Keratinocyte (primary cell): ENCODE measurements at regions not wholly inside any gene's neighbourhood (a gene's known extent, or its start where the extent isn't known, plus 50 kb on each side); places are given as distances from the start of the nearest gene placed in this dataset.

ENCODE experiments used
- DNase-seq: peaks from one replicate; pipeline ENCODE4 v3.0.0-alpha.2; 2011; ENCODE audit warnings: low read depth, missing footprints, low spot score
- FAIRE-seq: peaks from 2 replicates; lab custom pipeline; 2011; peaks lifted over from hg19 to GRCh38; lab: Jason Lieb, UNC
- H2AFZ ChIP-seq: 2 replicates; pipeline ENCODE4 v1.6.0; 2012; ENCODE audit warnings: low read length, control low read depth, inconsistent platforms; ENCODE audit not compliant: control insufficient read depth
- H3K27ac ChIP-seq: 2 replicates; pipeline ENCODE4 v1.5.1; 2011; ENCODE audit warnings: low read length; ENCODE audit not compliant: control insufficient read depth, insufficient read depth
- H3K27me3 ChIP-seq: 3 replicates; pipeline ENCODE4 v1.6.0; 2011; ENCODE audit warnings: low read length; ENCODE audit not compliant: control insufficient read depth, insufficient read depth; ENCODE audit errors: extremely low read depth
- H3K36me3 ChIP-seq, 2 experiments: 2 replicates in 1 of 2; 3 replicates in 1 of 2; pipeline ENCODE4 v1.5.1; 2011; ENCODE audit warnings: low read length in 2 of 2, mild to moderate bottlenecking in 1 of 2; ENCODE audit not compliant: control insufficient read depth in 2 of 2, insufficient read depth in 2 of 2; ENCODE audit errors: extremely low read depth in 1 of 2
- H3K4me1 ChIP-seq: 3 replicates; pipeline ENCODE4 v1.5.1; 2011; ENCODE audit warnings: low read length; ENCODE audit not compliant: control insufficient read depth, insufficient read depth; ENCODE audit errors: extremely low read depth
- H3K4me2 ChIP-seq: 3 replicates; pipeline ENCODE4 v1.6.0; 2011; ENCODE audit warnings: low read depth, low read length; ENCODE audit not compliant: control insufficient read depth, insufficient read depth; ENCODE audit errors: extremely low read depth
- H3K4me3 ChIP-seq, 3 experiments: fragments of 200-600 bp in 1 of 3; sonication (generic) in 1 of 3; 2 replicates in 2 of 3; 3 replicates in 1 of 3; pipeline ENCODE4 v1.5.1; 2011 to 2016; ENCODE audit warnings: low read length in 3 of 3, mild to moderate bottlenecking in 3 of 3, control low read depth in 2 of 3, inconsistent platforms in 1 of 3, low read depth in 1 of 3, mixed read lengths in 1 of 3, mixed run types in 1 of 3, moderate library complexity in 1 of 3; ENCODE audit not compliant: control insufficient read depth in 2 of 3, insufficient read depth in 2 of 3; ENCODE audit errors: extremely low read depth in 1 of 3
- H3K79me2 ChIP-seq: 2 replicates; pipeline ENCODE4 v1.6.0; 2012; ENCODE audit warnings: low read length; ENCODE audit not compliant: control insufficient read depth, insufficient read depth
- H3K9ac ChIP-seq: 3 replicates; pipeline ENCODE4 v1.6.0; 2011; ENCODE audit warnings: low read length; ENCODE audit not compliant: control insufficient read depth, insufficient read depth; ENCODE audit errors: extremely low read depth
- H3K9me1 ChIP-seq: 3 replicates; pipeline ENCODE4 v1.6.0; 2011; ENCODE audit warnings: low read length; ENCODE audit not compliant: control insufficient read depth, insufficient read depth; ENCODE audit errors: extremely low read depth
- H3K9me3 ChIP-seq: 2 replicates; pipeline ENCODE4 v1.5.1; 2012; ENCODE audit warnings: low read depth, low read length; ENCODE audit not compliant: control insufficient read depth
- H4K20me1 ChIP-seq: 3 replicates; pipeline ENCODE4 v1.6.0; 2011; ENCODE audit warnings: low read length; ENCODE audit not compliant: control insufficient read depth, insufficient read depth; ENCODE audit errors: extremely low read depth
- CTCF ChIP-seq, 3 experiments: IDR thresholded peaks in 1 of 3; conservative IDR thresholded peaks in 1 of 3; optimal IDR thresholded peaks in 1 of 3; 2 replicates in 2 of 3; 3 replicates in 1 of 3; pipeline versions ENCODE3 to v1.5.1; 2011; ENCODE audit warnings: low read length in 3 of 3, mild to moderate bottlenecking in 3 of 3, moderate library complexity in 2 of 3, control low read depth in 1 of 3, inconsistent platforms in 1 of 3; ENCODE audit not compliant: insufficient read depth in 2 of 3; ENCODE audit errors: extremely low read depth in 1 of 3
- EZH2 ChIP-seq: IDR thresholded peaks from one replicate; pipeline ENCODE4 v1.6.1; 2012; ENCODE audit warnings: inconsistent platforms, mild to moderate bottlenecking, low read length, moderate library complexity
- dilution Hi-C: fragments of 300-500 bp; cut with MboI; formaldehyde crosslinking; loops from one replicate; pipeline ENCODE4 v1.7.0; 2020; ENCODE audit warnings: low sequenced_read_pairs; ENCODE audit not compliant: extremely low pct_ligation_motif_present

- H3K9me1 ChIP-seq = no peaks in the 10 kb centered on the region
- no peak overlapping the region for H3K9ac ChIP-seq
- no peak overlapping the region for H2AFZ ChIP-seq
- DNase-seq = no peak
- H3K79me2 ChIP-seq = no peaks in the 10 kb centered on the region
- no peak for TF ChIP-seq CTCF (optimal IDR thresholded peaks at IDR 0.05 in 1 of 3, IDR thresholded peaks at IDR 0.05 in 1 of 3, conservative IDR thresholded peaks at IDR 0.05 in 1 of 3; ENCODE audit: extremely low read depth in 1 of 3, insufficient read depth in 2 of 3, low read length in 3 of 3)
- no peak for TF ChIP-seq EZH2
- no peak for FAIRE-seq
- H3K9me3 ChIP-seq = no peaks in the 10 kb centered on the region
- H3K36me3 ChIP-seq = no peaks in the 10 kb centered on the region
- H4K20me1 ChIP-seq = no peaks in the 10 kb centered on the region
- H3K4me1 ChIP-seq = peaks cover 4% of the 10 kb centered on the region
- peaks cover 20% of the 10 kb centered on the region for H3K27me3 ChIP-seq
- no peak overlapping the region for H3K27ac ChIP-seq
- dilution Hi-C loops = no loop called here
- H3K4me2 ChIP-seq = no peak overlapping the region
- H3K4me3 ChIP-seq = no peak overlapping the region
Measured at GRCh38 chr20:56979125-56979524, 287.3 kb downstream of the BMP7 start.

- H3K9me1 ChIP-seq = no peaks in the 10 kb centered on the region
- FAIRE-seq = no peak
Measured at GRCh38 chr20:56981301-56981700, 285.1 kb downstream of the BMP7 start.

More at GRCh38 chr20:56981301-56981700, 285.1 kb downstream of the BMP7 start:
- no peak overlapping the region for H3K4me3 ChIP-seq
- no peaks in the 10 kb centered on the region for H3K36me3 ChIP-seq
- no peaks in the 10 kb centered on the region for H3K9me3 ChIP-seq
- DNase-seq = no peak
- no peak overlapping the region for H2AFZ ChIP-seq
- no peak overlapping the region for H3K27ac ChIP-seq
- dilution Hi-C loops = no loop called here
- H3K27me3 ChIP-seq = peaks cover 3% of the 10 kb centered on the region
- H3K9ac ChIP-seq = no peak overlapping the region
- H3K4me1 ChIP-seq = no peaks in the 10 kb centered on the region
- H3K79me2 ChIP-seq = no peaks in the 10 kb centered on the region
- no peaks in the 10 kb centered on the region for H4K20me1 ChIP-seq
- TF ChIP-seq EZH2 (no peak), CTCF (optimal IDR thresholded peaks at IDR 0.05 in 1 of 3, IDR thresholded peaks at IDR 0.05 in 1 of 3, conservative IDR thresholded peaks at IDR 0.05 in 1 of 3; ENCODE audit: extremely low read depth in 1 of 3, insufficient read depth in 2 of 3, low read length in 3 of 3) (no peak)
- H3K4me2 ChIP-seq = no peak overlapping the region
